HG03558 (cell line): ENCODE measurements at regions not wholly inside any gene's neighbourhood (a gene's known extent, or its start where the extent isn't known, plus 50 kb on each side); places are given as distances from the start of the nearest gene placed in this dataset.

Experiments
- ATAC-seq: cut with Tn5 transposase; IDR thresholded peaks from one replicate; pipeline ENCODE4 v1.9.1; 2021; ENCODE audit warnings: moderate number of reproducible peaks; ENCODE audit not compliant: unreplicated experiment; ENCODE audit errors: extremely low read depth

- ATAC-seq, result no peak
These were observed 98.3 kb upstream of the CAMK1G start for GRCh38 chr1:209485167-209485566.

- no peak for ATAC-seq
These were observed 97.8 kb upstream of the CAMK1G start for GRCh38 chr1:209485751-209486150.

GRCh38 chr1:209486861-209487593 lies 96.5 kb upstream of the CAMK1G start:
- ATAC-seq, result no peak

- no peak for ATAC-seq
These were observed 93.5 kb upstream of the CAMK1G start for GRCh38 chr1:209490013-209490412.

GRCh38 chr1:209491031-209491430 lies 92.5 kb upstream of the CAMK1G start:
- ATAC-seq, result no peak

- ATAC-seq, result no peak
These were observed 92.0 kb upstream of the CAMK1G start for GRCh38 chr1:209491496-209491895.

GRCh38 chr1:209491897-209492296 lies 91.6 kb upstream of the CAMK1G start:
- no peak for ATAC-seq

GRCh38 chr1:209493559-209493958 lies 90.0 kb upstream of the CAMK1G start:
- no peak for ATAC-seq

- no peak for ATAC-seq
These were observed 85.8 kb upstream of the CAMK1G start for GRCh38 chr1:209497729-209498128.

- no peak for ATAC-seq
These were observed 82.5 kb upstream of the CAMK1G start for GRCh38 chr1:209500993-209501392.

- no peak for ATAC-seq
These were observed 80.3 kb upstream of the CAMK1G start for GRCh38 chr1:209503196-209503595.

GRCh38 chr1:209504571-209504970 lies 78.9 kb upstream of the CAMK1G start:
- ATAC-seq, result no peak

GRCh38 chr1:209505044-209505443 lies 78.5 kb upstream of the CAMK1G start:
- ATAC-seq, result no peak

GRCh38 chr1:209506101-209506500 lies 77.4 kb upstream of the CAMK1G start:
- ATAC-seq, result no peak

GRCh38 chr1:209509039-209509438 lies 74.5 kb upstream of the CAMK1G start:
- ATAC-seq, result no peak

- ATAC-seq, result no peak
These were observed 73.5 kb upstream of the CAMK1G start for GRCh38 chr1:209510063-209510462.

GRCh38 chr1:209511169-209511568 lies 72.3 kb upstream of the CAMK1G start:
- no peak for ATAC-seq

GRCh38 chr1:209512821-209513220 lies 70.7 kb upstream of the CAMK1G start:
- ATAC-seq, result no peak

GRCh38 chr1:209513226-209513625 lies 70.3 kb upstream of the CAMK1G start:
- no peak for ATAC-seq

- ATAC-seq, result no peak
These were observed 66.5 kb upstream of the CAMK1G start for GRCh38 chr1:209516771-209517680.

- ATAC-seq, result no peak
These were observed 65.8 kb upstream of the CAMK1G start for GRCh38 chr1:209517681-209518050.

- ATAC-seq, result no peak
These were observed 63.7 kb upstream of the CAMK1G start for GRCh38 chr1:209519786-209520185.
